ENCODE measurements at regions not wholly inside any gene's neighbourhood (a gene's known extent, or its start where the extent isn't known, plus 50 kb on each side); places are given as distances from the start of the nearest gene placed in this dataset.

- TF ChIP-seq POLR2AphosphoS5 (IDR thresholded peaks at IDR 0.05; ENCODE audit: low read depth, low read length) (no peak), CTCF (IDR thresholded peaks at IDR 0.05 in 2 of 3, conservative IDR thresholded peaks at IDR 0.05 in 1 of 3; ENCODE audit: borderline replicate concordance in 1 of 3, insufficient read depth in 1 of 3, low read depth in 2 of 3, low read length in 2 of 3) (no peak), POLR2A (IDR thresholded peaks at IDR 0.05; ENCODE audit: borderline replicate concordance, extremely low read depth, insufficient read depth, insufficient read length) (no peak)
Observed at GRCh38 chr2:4791488-4791887, 900.7 kb upstream of the SOX11 start.
